GM21360 (cell line): ENCODE measurements at regions not wholly inside any gene's neighbourhood (a gene's known extent, or its start where the extent isn't known, plus 50 kb on each side); places are given as distances from the start of the nearest gene placed in this dataset.
A peak's percentile ranks its signal among the peaks of the same experiment; 100 is the strongest.

Experiments
- ATAC-seq: cut with Tn5 transposase; IDR thresholded peaks from one replicate; pipeline ENCODE4 v1.9.1; 2021; ENCODE audit warnings: mild to moderate bottlenecking, moderate library complexity; ENCODE audit not compliant: unreplicated experiment

DNA sequence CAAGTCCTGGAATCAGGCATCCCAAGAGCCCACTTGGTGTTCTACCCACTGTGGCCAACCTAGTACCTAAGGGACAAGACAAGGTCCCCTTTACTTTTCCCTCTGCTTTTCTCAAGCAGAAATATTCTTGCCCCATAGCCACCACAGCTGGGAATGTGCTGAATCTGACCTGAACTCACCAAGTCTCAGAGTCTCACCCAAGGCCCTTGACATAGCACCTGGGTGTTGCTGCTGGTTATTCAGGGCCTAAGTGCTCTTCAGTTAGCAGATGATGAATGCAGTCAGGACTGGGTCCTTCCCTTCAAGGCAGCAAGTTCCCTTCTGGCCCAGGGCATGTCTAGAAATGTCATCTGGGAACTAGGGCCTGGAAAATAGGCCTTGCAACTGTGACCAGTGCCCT, 201.8 kb upstream of the SERP2 start:
- no peak for ATAC-seq

- ATAC-seq: no peak
Observed at GRCh38 chr13:44172281-44172810, 201.3 kb upstream of the SERP2 start.

GRCh38 chr13:44174769-44175425, 198.7 kb upstream of the SERP2 start:
- no peak for ATAC-seq

GRCh38 chr13:44176173-44176572, 197.5 kb upstream of the SERP2 start:
- no peak for ATAC-seq

DNA sequence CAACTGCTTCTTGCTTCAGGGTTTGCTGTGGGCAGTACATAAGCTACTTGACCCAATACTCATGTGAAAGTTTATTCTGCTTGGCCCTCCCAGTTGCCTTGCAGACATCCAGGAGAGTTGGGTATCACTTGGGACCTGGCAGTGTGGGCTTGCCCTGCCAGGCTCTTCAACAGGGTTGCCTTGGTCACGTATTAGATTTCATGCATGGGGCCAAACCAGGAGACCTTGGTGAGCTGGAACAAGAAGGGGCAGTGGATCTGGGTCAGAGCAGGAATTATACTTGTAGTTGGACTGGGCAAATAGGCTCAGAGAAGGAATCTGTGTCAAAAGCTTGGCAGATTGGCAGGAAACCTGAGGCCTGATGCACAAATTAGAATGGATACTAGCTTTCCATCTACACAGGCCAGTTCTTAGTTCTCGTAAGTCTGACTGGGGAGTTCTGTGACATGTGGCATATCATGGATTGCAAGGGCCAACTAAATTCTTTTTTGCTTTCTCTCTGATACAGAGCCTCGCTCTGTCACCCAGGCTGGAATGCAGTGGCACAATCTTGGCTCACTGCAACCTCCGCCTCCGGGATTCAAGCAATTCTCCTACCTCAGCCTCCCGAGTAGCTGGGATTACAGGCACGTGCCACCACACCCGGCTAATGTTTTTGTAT, 192.6 kb upstream of the SERP2 start:
- no peak for ATAC-seq

DNA sequence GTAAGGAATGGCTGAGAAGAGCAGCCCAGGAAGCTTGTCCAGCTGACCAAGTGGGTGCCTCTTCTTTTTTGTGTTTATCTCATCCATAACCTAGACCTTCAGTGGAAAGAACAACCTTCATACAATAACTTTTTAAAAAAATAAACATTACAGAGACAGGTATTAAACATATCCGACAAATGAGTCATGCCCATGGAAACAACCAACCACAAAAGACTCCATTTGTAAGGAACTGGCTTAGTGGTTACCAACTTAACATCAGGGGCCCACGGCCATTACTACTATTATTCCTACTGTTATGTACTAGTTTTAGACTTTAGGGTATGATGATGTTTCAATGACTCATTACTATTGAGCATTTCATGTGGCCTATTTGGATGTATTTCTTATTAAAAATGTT, 191.7 kb upstream of the SERP2 start:
- no peak for ATAC-seq

DNA sequence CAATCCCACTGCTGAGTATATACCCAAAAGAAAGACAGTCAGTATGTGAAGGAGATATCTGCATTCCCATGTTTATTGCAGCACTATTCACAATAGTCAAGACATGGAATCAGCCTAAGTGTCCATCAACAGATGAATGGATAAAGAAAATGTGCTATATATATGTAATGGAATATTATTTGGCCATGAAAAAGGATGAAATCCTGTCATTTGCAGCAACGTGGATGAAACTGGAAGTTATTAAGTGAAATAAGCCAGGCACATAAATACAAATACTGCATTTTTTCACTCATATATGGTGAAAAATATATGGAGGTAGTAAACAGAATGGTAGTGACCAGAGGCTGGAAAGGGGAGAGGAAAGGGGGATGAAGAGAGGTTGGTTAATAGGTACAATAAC, 188.9 kb upstream of the SERP2 start:
- no peak for ATAC-seq

DNA sequence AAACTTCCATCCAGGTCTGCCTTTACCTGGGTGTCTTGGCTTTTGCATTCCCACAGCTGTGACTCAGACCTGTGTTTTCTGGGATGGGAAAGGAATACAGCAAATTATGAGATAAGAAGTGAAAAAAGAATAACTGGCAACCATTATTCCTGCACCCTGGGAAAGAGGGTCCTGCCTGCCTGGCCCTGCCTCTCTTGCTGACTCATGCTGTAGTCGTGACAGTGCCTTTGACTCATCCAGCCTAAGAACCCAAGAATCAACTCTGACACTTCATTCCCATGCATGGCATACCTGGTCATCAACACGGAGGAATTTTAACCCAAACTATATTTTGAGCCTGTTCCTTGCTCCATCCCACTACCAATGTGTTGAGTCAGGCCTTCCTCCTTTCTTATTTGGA, 185.4 kb upstream of the SERP2 start:
- ATAC-seq: no peak

DNA sequence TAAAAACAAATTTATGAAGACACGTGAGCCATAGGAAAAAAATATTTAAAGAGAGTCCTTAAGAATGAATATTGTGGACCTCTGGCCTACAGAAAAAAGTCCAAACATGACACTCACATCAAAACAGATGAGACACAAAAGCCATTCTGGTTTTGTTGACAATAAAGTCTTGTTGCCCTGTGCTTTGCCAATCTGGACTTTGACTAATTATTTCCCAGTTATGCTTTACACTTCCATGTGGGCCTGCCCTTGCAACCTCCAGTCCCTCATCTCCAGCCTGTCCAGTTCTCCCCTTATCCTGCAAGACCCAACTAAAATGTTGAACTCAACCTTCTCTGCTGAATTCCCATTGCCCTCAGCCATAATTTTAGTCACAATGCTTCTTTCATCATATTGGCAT, 184.5 kb upstream of the SERP2 start:
- ATAC-seq: no peak

GRCh38 chr13:44191103-44191502, 182.5 kb upstream of the SERP2 start:
- ATAC-seq: no peak

- ATAC-seq: no peak
Observed at GRCh38 chr13:44191504-44192171, 182.0 kb upstream of the SERP2 start.

GRCh38 chr13:44193731-44194130, 179.9 kb upstream of the SERP2 start:
- ATAC-seq: no peak

DNA sequence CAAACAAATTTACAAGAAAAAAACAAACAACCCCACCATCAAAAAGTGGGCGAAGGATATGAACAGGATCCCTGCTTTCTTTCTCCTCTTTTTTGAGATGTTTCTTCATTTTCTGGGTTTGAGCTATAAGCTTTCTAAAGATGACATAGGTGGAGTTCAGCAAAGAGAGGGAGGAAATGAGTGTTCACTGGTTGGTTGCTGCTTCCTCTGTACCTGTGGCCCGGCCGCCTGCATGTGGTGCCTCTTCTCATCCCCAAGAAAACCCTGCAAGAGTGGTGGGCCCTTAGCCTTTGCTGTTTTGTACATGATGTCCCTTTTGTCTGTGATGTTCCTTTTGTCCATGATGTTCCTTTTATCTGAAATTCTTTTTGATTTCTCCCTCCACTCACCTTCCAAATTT, 178.4 kb upstream of the SERP2 start:
- no peak for ATAC-seq

DNA sequence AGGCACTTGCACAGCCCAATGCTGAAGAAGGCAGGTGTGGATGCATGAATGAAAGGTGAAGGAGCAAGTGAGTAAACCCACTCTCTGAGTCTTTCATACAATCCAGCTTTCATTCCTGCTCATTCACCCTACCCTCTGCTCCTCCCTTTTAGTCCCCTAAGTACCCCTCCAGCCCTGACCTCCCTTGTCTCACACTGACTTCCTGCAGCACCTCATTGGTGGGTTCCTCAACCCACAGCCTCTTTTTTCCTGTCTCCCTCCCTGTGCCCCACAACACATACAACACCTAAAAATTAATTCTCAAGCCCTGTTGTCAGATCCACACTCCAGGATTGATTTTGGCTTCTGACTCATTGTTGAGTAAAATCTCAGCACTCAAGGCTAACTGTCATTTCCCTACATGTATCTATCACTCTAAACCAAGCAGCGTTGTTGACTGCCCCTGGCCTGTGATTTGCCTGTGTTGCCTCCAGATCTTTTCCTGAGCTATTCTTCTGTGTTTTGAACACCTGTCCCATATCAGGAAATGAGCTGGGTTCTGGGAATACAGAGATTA, 177.3 kb upstream of the SERP2 start:
- ATAC-seq: no peak

GRCh38 chr13:44197791-44198770, 175.5 kb upstream of the SERP2 start:
- peak; percentile 90 for ATAC-seq

DNA sequence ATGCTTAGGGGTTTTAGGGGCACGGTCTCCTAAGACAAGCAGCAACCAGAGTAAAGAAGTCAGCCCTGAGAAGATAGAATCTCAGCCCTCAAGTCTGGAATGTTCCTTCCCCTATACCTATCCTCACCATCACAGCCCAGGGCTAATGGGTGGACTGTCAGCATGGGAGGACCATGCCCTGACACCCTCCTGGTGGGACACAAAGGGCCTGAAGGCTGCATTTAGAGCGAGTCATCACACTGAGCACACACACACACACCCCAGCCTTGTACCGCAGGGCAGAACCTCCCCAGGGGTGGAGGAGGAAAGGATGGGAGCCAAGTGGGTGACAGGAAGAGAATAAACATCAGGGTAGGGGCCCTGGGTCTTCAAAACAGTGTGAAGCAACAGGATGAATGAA, 174.8 kb upstream of the SERP2 start:
- ATAC-seq: no peak

GRCh38 chr13:44199627-44200207, 173.9 kb upstream of the SERP2 start:
- no peak for ATAC-seq

GRCh38 chr13:44206434-44206833, 167.2 kb upstream of the SERP2 start:
- ATAC-seq: no peak

GRCh38 chr13:44207476-44207875, 166.1 kb upstream of the SERP2 start:
- ATAC-seq: no peak

- no peak for ATAC-seq
Observed at GRCh38 chr13:44210525-44210924, 163.1 kb upstream of the SERP2 start.
